ENCODE measurements at regions not wholly inside any gene's neighbourhood (a gene's known extent, or its start where the extent isn't known, plus 50 kb on each side); places are given as distances from the start of the nearest gene placed in this dataset.

GRCh38 chr15:38672814-38673670, 108.4 kb upstream of the RASGRP1 start:
- DNase-seq: no peak

- no peak for DNase-seq
Observed at GRCh38 chr15:38674448-38674847, 109.8 kb upstream of the RASGRP1 start.

GRCh38 chr15:38678281-38678680, 113.7 kb upstream of the RASGRP1 start:
- DNase-seq: no peak

DNA sequence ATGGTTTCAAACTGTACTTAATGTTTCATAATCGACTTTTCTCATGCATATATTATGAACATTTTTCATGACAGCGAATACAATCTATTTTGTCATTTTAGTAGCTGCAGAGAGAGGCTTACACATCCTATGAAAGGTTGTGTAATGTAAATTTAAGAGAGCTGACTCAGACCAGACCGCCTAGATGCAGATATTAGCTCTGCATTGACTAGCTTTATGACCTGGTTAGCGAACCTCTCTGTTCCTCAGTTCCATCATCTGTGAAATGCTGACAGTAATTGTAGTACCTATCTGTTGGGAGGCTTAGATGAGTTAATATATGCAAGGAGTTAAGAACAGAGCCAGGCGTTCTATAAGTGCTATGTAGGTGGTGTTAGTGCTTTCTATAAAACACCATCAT, 116.2 kb upstream of the RASGRP1 start:
- DNase-seq: no peak

GRCh38 chr15:38682363-38682762, 117.7 kb upstream of the RASGRP1 start:
- DNase-seq: no peak

- no peak for DNase-seq
Observed at GRCh38 chr15:38682861-38683260, 118.2 kb upstream of the RASGRP1 start.

DNA sequence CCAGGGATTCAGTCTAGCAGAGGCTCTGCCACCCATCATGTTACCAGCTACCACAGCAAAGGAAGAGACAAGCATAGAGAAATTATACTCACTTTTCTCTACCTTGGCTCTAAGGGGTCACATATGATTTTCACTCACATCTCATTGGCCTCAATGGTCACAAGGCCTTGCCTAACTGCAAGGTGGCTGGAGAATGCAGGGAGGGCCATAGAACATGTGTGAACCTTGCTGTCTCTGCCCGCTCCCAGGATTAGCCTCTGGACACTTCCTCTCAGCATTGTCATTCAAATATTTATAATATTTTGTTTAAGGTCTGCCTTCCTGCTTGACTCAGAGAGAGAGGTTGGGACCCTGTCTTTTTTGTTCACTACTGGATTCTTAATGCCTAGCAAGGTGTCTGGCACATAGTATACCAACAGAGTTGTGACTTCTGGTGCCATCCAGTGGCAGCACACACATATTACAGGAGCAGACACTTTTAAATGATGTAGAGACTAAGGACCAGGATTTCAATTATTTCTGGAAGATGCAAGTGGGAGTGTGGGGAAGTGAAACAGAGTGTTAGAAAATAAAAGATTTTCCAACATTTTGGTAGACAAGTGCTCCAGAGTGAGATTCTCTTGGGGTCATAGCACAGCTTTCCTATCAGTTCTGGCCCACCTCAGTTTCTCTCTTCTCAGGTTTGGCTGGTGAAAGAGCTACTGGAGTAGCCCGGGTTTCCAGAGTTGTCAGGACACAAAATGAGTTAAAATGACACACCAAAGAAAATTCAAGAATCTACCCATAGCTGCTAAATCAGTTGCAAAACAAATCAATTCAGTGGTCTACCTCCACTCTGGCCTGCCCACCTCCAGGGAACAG, 119.0 kb upstream of the RASGRP1 start:
- peak; percentile 75 for DNase-seq

GRCh38 chr15:38684440-38685010, 119.9 kb upstream of the RASGRP1 start:
- DNase-seq: no peak

GRCh38 chr15:38685686-38686339, 121.2 kb upstream of the RASGRP1 start:
- DNase-seq: no peak

DNA sequence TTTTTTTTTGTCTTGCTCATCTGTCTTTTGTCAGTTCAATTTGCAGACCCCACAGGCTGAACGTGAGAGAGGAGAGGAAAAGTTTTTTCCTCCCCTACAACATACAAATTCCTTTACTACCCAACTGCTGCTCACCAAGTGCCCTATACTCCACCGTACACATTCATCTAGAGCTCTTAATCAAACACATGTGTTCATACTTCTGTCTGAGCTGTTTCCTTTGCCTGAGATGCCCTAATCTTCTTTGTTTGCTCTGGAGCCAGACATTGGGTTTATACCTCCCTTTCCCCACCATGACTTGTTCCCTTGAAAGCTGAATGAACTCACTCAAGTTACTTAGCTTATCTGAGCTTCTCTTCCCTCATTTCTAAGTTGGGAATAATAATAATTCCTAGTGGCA, 122.7 kb upstream of the RASGRP1 start:
- DNase-seq: no peak

- no peak for DNase-seq
Observed at GRCh38 chr15:38687775-38688495, 123.3 kb upstream of the RASGRP1 start.

- peak; percentile 76 for DNase-seq
Observed at GRCh38 chr15:38688761-38689160, 124.1 kb upstream of the RASGRP1 start.

DNA sequence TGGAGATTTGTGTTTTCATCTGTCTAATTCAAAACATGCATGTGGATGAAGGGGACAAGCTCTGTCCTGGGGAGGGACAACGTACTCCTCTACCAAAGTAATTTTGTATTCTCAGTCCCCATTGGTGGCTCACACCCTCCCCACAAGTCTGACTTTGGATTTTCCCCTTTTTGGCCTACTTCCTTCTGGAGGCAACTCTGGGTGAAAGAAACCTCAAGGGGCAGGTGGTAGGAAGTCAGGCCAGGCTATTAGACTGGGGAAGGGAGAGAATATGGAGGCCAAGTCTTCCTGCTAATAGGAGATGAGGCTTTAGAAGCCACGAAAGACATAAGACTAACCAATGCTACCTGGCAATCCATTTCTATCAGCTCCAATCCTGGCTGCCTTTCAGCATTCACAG, 124.9 kb upstream of the RASGRP1 start:
- no peak for DNase-seq

GRCh38 chr15:38690216-38690615, 125.6 kb upstream of the RASGRP1 start:
- DNase-seq: no peak

DNA sequence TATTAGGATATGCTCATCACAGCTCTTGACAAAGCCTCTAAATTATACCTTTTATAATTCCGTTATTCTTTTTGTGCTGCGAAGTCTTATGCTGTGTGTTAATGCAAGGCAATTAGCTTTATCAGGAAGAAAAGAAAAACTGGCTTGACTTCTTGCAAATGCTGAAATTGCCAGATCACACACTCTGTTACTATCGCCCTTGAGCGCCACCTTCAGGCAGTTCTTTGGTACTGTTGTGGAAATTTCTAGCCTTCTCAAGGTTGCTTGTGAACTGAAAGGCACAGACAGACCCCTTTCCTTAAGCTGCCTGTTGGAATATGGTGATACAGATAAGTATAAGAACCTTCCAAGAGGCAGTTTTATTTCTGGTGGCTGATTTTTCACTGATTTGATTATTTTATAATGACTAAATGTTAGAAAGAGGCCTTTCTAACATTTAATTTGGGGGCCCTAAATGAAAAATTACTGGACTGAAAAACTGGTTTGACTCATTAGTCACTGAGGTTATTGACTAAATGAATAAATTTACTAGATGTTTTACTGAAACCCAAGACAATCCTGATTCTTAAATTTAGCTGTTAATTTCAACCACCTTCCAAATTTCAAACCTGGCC, 126.2 kb upstream of the RASGRP1 start:
- DNase-seq: peak; percentile 80

DNA sequence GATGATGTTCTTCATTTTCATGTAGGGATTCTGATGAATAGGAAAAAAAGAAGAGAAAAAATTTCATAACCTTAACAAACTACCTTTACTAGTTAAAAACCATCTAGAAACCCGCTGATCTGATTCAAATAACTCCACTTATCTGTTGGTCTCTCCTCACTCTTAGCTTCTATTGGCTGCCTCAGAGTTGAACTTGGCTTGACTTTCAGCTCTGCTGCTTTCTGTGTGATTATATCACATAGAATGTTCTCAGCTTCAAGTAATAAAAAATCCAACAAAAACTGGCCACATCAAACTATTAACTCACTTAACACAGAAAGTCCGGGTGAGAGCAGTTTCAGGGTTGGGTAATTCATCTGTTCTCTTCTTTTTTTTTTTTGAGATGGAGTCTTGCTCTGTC, 126.8 kb upstream of the RASGRP1 start:
- DNase-seq: no peak

DNA sequence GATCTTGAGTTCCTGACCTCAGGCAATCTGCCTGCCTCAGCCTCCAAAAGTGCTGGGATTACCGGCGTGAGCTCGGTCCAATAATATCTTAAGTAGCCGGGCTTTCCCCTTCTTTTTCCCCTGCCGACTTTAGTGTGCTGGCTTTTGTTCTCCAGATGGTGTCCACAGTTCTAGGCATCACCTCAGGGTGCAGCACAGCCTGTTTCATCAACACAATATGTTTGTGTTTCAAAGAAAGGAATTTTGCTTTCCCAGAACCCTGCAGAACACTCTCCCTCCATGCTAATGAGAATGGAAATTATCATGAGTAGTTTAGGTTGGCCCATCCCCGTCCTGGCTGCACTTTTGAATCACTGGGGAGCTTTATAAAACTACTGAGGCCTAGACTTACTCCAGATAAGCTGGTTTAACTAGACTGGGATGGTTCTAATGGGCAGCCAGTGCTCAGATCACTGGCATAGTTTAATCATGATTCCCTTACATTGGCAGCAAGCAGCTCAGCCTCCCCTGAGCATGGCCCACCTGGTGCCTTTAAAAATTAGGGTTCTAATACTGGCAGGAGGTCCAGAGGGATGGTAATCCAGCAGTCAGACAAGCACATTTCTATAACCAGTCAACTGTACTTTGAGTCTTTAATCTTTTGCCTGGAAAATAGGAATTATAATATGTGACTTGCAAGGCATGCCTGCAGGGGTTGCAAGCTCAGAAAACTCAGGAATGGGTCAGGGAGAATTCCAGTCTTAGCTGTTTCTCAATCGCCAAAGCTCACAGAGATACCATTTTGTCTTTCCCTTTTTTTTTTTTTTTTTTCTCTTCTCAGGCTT, 127.6 kb upstream of the RASGRP1 start:
- DNase-seq: no peak

DNA sequence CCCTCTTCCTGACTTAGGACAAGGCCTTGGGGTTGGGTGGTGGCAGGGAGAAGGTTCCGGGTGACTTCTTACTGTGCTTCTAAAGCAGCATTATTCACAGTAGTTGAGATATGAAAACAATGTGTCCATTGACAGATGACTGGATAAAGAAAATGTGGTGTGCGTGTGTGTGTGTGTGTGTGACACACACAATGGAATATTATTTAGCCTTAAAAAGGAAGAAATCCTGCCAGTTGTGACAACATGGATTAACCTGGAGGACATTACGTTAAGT, 128.1 kb upstream of the RASGRP1 start:
- DNase-seq: no peak

GRCh38 chr15:38695249-38696108, 130.9 kb upstream of the RASGRP1 start:
- DNase-seq: no peak

- DNase-seq: peak; percentile 71
Observed at GRCh38 chr15:38696109-38696727, 131.6 kb upstream of the RASGRP1 start.
